GM19324 (cell line): ENCODE measurements at regions not wholly inside any gene's neighbourhood (a gene's known extent, or its start where the extent isn't known, plus 50 kb on each side); places are given as distances from the start of the nearest gene placed in this dataset.

ENCODE experiments used
- ATAC-seq: cut with Tn5 transposase; IDR thresholded peaks from one replicate; pipeline ENCODE4 v1.9.1; 2021; ENCODE audit warnings: mild to moderate bottlenecking, moderate library complexity; ENCODE audit not compliant: unreplicated experiment, low FRiP score

DNA sequence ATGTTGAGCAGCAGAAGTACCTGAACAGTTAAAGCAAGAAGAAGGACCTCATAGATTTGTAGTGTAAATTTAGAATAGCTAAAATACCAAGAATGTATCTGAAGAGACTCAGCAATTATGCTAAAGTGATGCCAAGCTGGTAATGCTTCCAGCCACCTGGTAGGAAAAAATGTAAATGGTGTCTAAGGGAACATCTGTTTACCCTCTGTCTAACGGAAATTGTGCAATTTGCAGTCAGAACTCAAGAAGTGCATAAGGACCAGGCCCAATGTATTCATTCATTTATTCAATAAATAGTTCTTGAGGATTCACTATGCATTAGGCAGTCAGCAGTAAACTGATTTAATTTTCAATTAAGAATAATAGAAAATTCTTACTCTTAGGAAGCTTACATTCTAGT lies 116.0 kb upstream of the ADGRL4 start:
- ATAC-seq = no peak

DNA sequence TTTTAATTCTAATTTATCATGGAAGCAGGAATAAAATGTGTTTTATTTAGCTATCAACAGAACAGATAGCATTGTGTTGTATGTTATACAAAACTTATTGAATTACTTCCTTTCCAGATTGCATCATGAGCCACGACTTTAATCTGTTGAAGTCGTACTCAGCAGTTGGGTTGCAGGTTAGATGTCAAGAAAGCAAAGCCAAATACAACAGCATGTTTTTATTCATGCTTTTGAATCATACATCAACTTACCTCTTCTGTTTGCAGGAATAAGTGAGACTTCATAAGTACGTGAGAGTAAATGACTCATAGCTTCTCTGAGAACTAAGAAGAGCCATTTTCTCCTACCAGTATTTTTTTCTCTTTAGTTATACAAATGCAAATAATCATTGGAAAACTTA lies 110.8 kb upstream of the ADGRL4 start:
- no peak for ATAC-seq

DNA sequence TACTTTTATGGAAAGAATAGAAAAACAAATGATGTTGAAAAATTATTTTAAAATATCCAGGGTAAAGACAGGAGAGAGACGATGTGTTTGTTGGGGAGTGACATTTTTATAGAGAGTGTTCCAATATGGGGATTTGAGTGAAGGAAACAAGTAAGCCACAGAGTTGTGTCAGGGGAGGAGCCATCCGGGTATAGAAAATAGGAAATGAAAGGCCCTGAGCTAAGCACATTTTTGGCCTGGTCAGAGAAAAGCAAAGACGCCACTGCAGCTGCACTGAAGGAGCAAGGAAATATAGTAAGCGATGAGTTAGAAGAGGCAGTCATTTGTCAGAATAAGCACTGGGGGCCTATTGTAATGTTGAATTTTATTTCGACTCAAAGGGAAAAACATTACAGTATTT lies 107.3 kb upstream of the ADGRL4 start:
- no peak for ATAC-seq

DNA sequence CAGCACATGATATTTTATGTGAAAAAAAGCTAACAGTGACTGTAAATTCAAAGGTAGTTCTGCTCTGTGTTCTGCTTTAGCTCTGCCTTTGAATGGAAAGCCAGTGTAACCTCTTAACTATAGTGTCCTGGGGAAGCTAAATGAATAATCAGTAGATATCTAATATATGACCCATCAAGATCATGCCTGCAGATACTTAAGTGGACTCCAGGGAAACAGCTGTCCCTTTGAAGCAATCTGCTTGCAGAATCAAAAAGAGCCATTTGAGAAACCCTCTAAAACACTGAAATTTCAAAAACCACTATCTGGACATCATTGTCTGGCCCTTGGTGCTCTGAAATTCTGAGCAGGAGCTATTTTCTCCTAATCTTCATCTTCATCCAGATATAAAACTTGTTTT lies 104.2 kb upstream of the ADGRL4 start:
- no peak for ATAC-seq

DNA sequence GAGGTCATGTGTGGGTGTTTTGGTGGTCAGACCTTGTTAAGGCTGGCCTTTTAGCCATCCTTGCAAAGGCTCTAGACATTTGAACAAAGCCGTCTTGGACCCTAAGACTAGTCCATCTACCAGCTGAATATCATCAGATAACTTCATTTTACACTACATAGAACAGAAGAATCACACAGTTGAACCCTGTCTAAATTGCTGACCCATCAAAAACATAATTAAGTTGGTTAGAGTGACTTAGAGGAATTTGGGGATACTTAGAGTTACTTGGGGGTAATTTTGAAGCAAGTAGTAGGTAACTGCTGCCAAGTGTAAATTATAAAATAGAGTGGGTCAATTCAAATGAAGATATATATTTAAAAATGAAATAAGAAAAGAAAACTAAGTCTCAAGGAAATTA lies 102.9 kb upstream of the ADGRL4 start:
- no peak for ATAC-seq

DNA sequence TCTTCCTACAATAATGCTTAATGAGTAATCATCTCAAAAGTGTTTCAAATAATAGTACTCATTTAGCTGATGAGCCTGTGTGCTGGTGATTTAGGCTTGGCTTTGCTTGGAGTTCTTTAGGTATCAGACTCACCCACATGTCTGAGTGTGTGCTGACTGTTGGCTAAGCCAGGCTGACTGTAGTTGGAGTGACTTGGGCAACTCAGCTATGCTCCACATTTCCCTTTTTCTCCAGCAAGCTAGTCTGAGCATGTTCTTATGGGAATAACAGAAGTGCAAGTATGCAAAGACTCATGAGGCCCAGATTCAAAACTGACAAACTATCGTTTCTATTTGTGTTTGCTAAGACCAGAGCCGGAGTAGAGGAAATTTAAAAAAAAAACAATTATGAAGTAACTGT lies 99.0 kb upstream of the ADGRL4 start:
- no peak for ATAC-seq

DNA sequence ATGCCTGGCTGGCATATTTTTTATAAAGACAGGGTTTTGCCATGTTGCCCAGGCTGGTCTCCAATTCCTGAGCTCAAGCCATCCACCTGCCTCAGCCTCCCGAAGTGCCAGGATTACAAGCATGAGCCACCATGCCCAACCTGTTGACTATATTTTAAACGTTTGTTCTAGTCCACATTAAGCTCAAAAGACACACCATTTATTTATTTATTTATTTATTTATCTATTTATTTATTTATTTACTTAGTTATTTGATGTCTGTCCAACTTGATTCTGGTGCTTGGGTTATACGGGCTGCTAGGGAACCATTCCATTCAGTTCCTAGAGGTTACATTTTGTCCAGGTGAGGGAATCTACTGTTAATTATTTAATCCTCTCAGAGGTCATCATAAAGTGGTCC lies 98.1 kb upstream of the ADGRL4 start:
- ATAC-seq = no peak

DNA sequence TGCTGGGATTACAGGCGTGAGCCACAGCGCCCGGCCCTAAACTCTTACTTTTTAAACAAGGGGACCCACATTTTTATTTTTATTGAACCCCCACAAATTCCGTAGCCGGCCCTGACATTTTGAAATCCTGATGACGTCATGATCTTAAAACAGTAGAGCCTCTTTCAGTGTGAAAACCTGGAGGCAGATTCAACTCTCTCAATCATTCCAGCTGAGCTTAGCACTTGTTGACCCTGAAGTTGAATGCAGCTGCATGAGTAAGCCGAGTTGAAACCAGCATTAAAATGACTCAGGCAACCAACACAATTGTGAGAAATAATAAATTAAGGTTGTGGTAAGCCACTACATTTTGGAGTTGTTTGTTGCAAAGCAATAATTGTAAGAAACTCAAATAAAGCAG lies 93.9 kb upstream of the ADGRL4 start:
- ATAC-seq = no peak

DNA sequence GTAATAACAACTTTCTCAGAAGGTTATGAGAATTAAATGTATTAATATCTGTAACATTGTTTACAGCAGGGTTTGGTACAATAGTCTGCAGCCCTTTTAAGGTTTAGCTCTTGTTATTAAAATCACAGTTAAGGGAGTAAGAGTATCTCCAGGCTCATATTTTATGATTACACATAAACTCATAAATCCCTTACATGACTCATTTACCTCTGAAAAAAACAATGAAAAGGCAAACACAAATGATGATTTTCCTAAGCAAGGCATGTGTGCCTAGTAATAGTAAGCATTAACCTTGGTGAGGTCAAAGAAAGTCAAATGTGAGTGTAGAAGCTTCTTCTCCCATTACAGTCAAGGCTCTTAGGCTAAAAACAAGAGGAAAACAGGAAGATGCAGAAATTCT lies 84.5 kb upstream of the ADGRL4 start:
- ATAC-seq = no peak

DNA sequence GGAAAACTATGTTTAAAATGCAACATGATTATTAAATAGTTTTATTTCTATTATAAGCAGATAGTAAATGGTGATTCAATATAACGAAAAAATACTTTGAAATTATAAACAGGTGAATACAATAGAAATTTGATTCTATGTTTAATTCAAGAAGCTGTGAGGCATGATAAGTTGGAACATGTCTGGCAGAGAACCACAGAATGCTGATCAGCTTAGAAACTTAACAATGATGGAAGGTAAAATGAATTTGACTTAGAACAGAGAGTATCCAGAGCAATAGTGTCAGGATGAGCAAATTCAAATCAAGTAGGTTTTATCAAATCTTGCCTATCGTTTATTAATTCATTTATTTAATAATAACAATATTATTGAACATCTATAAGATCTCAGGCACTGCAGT lies 83.4 kb upstream of the ADGRL4 start:
- ATAC-seq = no peak

DNA sequence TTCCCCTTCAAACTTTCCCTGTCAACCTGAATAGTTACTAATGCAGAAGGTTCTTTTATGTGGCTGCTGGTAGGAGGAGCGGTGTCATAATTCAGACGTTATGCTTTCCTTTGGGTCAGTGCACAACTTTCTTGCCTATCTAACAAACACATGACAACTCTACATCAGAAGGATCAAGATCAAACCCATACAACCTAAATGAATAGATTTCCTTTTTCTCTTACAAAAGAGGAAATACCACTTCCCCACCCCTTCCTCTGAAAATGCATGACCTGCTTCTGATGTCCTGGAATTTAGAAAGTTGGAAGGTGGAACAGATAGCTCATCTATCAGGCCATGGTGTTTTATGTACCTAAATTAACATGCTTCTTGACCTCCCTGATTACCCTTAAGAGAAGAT lies 75.7 kb upstream of the ADGRL4 start:
- no peak for ATAC-seq

DNA sequence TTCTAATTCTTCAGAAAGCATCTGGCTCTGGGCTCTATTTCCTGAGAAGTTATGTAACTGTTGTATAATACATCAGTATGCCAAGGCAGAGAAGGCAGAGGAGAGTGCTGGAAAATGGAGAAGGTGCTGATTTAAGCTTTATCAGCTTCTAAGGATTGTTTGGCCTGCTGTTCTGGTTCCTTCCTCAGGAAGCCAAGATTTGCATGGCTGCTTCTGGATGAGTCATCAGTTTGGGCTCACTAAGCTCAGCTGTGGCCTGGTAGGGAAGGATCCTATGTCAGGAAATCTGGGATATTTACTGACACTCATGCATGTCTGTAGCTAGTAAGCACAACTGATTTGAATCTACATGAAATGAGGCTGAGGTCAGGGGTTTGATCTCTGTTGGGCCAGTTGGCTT lies 73.2 kb upstream of the ADGRL4 start:
- ATAC-seq = no peak

DNA sequence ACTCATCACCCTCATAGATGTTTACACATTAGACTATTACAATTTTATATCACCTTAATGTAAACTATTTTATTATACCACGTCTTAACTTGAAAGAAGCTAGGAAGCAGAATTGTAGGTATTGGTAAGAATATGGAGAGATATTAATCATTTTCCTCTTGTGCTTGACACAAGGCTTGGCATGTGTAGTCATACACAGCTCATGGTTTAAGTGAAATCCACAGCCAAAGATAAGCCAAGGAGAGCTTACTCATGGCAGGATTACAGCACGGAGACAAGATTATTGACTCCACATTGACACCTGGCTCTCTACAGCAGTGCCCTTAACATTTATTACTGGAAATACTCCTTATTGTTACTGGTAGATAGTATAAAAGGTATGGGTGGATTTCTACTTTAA lies 68.4 kb upstream of the ADGRL4 start:
- no peak for ATAC-seq

DNA sequence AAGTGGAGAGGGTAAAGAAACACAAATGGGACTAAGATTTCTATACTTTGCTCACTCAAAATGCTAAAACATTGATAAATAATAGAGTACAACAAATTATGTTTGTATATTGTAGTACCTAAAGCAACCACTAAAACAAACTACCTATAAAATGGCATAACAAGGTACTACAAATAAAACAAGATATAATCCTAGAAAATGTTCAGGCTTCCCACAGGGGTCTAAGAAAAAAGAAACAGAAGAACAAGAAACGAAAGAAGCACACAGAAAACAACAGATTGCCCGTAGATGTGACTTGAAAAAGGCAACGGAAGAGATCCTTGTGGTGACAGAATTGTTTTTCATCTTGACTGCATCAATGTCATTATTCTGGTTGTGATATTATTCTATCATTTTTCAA lies 63.3 kb upstream of the ADGRL4 start:
- ATAC-seq = no peak

DNA sequence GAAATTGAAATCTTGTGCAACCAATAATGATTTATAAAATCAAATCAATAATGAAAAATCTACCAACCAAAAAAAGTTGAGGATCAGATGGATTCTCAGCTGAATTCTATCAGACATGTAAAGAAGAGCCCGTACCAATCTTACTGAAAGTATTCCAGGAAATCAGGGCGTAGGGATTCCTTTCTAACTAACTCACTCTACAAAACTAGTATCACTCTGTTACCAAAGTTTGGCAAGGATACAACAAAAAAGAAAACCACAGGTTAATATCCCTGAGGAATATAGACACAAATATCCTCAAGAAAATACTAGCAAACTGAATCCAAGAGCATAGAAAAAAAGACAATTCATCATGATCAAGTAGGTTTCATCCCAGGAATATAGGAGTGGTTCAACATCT lies 52.8 kb upstream of the ADGRL4 start:
- ATAC-seq = no peak
